GM21447 (cell line): ENCODE measurements at regions not wholly inside any gene's neighbourhood (a gene's known extent, or its start where the extent isn't known, plus 50 kb on each side); places are given as distances from the start of the nearest gene placed in this dataset.
"Not testable (repeated sequence)": the region's sequence is repeated elsewhere in the genome, so short reads cannot be mapped to it uniquely, and the experiment has no call there.

Experiments used
- ATAC-seq: cut with Tn5 transposase; IDR thresholded peaks from one replicate; pipeline ENCODE4 v1.9.1; 2021; ENCODE audit not compliant: unreplicated experiment

DNA sequence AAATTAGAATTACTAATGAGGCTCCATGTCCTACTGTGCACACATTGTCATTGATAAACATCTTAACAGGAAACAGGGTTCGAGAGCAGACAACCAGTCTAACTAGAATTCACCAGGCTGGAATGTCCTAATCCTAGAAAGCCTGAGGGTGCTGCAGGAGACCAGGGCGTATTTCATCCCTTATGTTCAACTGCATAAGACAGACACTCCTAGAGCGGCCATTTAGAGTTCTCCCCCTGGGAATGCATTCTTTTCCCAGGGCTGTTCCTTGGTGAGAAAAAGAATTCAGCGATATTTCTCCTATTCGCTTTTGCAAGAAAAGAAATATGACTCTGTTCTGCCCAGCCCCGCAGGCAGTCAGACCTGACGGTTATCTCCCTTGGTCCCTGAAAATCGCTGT, 486.0 kb downstream of the REEP3 start:
- ATAC-seq: no peak

DNA sequence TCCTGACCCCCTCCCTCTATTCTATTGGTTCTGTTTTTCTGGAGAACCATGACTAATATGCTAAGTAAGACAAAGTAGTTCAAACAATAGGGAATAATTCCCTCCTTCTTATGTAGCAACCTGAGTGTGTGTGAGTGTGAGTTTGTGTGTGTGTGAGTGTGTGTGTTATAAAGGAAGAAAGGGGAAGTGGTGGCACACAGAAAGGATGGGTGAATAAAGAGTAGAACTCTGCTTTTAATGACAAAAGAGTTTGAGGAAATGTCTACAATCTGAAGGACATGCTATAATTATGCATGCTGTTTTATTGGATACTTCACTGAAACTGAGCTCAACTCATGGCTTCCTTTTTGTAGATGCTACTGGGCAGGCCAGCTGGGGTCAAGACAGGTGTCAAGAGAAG, 489.5 kb downstream of the REEP3 start:
- ATAC-seq: no peak

DNA sequence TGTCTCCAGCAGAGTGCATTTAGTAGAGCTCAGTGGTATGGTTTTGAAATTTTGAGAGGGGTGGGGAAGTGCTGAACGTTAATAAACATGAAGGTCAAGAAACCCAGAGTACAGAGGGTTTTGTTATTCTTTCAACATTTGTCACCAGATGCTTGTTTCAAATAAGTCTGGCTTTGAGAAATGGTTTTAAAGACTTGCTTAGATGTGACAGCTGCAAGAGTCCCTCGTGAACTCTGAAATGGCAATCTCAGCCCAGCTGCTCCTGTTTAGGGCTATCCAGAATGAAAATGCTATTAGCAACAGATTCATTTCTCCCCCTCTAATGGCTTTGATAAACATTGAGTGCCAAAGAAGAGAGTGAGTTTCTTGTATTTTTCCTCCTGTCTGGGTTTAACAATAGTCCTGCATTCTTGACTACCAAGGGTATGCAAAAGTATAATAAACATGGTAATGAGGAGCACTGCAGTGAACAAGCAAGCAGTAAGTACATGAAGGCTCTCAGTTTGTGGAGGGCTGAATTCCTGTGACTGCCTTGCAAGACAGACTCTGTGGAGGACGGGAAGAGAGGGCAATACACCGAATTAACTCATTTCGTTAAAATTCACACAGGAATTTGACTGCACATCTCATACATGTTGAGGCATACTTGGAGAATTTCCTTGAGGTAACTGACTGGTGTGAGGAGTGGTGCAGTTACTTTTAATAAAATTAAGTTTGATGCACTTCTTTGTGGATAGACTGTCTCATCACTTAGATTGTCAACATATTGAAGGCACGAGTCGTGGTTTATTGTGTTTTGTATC, 490.9 kb downstream of the REEP3 start:
- no peak for ATAC-seq

DNA sequence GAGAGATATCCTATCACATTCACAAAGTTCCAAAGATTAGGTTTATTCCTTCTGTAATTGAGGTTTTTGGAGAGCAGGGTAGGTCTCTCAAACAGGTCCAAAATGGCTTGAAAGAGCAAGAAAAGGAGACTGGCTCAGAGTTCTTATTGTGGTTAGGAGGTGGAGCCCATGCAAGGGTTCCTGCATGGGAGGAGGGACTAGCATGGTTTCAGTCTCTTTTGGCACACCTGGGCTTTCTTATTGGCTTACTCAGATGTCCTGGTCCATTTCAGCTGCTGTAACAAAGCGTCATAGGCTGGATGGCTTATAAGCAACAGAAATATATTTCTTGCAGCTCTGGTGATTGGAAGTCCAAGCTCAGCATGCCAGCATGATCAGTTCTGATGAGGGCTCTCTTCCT, 493.1 kb downstream of the REEP3 start:
- no peak for ATAC-seq

DNA sequence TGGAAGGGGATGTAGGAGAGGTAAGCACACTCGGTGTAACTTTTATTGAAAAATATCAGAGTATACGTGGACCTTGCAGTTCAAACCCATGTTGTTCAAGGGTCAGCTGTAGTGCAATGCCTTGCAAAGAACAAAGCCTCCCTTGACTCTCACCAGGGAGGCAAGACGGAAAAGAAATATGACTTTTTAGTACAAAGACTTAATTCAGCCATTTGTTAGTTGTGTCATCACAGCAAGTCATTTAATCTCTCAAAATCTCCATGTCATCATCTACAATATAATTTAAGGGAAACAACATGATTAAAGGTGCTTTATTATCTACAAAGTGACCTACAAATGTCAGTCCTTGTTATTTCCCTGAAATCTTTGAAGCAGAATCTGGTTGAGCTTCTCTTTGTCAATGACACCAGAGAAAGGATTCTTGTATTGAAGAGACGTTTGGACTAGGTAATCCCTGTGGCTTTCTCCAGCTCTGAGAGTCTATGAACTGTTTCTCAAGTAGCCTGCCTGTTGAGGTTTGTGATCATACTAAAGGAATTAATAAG, 502.8 kb downstream of the REEP3 start:
- ATAC-seq: no peak

DNA sequence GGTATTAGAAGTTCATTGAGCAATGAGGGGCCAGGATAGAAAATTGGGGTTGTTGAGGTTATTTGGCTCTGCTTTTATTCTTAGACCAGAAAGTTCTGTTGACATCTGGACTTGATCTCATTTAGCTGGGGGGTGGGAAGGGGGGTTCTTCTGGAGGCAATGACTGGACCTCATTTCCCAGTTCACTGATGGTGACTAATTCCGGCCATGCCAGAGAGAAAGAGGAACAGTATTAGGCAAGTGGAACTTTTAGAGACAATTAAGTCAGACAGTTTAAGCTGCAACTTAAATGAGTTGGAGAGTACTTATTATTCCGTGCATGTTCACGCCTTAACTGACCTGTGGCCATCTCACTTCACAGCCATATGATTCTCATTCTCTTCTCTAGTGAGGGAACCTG, 512.5 kb downstream of the REEP3 start:
- no peak for ATAC-seq

DNA sequence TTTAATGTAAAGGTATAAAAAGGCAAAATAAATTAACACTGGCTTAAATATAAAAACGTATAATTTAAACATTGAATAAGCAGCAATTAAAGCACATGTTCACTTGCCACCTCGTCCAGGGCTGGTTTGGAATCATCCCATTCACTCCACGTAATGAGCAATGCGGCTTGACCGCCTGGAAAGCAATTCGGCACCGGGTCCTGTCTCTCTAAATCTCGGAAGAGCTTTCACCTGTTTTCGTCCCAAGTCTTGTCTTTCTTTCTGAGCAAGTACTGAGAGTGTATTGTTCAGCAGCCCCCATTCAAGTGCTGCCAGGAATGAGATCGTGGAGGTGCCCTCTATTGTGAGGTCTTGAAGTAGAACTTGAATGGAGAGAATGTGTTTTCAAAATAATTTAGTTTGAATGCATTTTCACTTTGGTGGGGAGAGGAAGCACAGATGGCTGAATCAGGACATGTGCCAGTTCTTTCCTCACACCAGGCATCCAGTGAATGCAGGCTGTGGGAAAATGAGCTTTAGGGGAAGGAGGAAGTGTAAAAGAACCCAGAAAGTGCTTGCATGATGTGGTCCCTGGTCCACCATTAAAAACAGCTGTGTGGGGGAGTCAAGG, 515.2 kb downstream of the REEP3 start:
- ATAC-seq: no peak

DNA sequence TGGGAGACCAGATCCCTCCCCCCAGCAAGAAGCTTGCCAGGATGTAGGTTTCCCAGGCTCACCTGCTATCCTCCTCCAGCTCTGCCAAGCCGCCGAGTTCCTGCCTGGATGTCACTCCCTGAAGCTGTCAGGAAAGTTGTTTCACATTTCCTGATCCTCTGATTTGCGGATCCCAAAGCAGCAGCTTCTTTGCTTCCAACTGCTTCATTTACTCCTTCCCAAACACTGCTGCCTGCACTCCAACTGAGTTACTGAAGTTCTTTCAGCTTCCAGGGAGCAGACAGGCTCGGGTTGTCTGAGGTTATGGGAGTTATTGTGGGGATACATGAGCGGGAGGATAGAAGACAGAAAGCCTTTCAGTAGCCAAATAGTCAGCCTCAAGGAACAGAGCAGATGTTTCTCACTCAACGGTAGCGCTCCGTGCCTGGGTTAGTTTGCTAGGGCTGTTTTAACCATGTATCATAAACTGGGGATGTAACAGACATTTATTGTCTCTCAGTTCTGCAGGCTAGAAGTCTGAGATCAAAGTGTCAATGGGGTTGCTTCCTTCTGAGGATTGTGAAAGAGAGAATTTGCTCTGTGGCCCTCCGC, 516.0 kb downstream of the REEP3 start:
- no peak for ATAC-seq

DNA sequence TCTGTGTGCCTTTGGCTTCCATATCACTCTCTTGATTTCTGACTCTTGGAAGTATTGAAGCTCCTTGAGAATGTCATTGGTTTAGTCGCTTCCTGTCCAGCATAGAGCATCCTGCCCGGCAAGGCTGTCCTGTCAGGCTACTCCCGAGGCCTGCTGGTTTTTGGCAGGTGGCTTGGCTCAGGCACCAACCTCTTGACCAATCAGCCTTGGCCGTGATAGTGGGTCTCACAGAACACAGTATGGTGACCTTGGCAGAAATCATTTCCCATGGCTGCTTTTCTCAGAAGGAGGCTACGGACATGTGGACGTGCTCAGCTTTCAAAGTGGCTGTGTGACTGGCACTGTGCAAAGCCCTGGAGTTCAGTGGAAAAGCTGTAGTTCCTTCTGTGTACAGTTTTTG, 516.9 kb downstream of the REEP3 start:
- no peak for ATAC-seq

DNA sequence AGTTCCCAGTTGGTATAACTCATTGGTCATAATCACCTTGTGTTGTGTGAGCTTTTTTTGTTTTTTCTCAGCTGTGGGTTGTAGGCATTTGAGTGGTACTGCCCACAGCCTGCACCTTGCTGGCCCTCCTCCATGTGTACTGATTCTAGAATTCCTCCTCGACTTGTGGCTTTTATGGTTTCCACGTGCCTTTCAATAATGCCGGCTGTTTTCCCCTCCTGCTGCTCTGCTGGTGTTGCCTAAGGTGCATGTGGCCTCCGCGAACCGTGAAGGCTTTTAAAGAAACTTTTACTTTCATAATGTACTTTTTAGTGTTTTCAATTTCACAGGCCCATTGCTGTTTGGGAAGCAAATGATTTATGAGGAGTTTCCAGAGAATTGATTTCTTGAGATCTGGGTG, 518.0 kb downstream of the REEP3 start:
- ATAC-seq: no peak

DNA sequence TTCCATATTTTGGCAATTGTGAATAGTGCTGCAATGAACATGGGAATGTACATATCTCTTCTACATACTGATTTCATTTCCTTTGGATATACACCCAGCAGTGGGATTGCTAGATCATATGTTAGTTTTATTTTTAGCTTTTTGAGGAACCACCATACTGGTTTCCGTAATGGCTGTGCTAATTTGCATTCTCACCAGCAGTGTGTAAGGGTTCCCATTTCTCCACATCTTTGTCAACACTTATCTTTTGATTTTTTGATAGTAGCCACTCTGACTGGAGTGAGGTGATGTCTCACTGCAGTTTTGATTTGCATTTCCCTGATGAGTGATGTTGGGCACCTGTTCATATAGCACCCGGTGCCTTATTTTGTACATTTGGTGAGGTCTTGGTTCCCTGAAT, 519.6 kb downstream of the REEP3 start:
- ATAC-seq: peak; percentile 7

DNA sequence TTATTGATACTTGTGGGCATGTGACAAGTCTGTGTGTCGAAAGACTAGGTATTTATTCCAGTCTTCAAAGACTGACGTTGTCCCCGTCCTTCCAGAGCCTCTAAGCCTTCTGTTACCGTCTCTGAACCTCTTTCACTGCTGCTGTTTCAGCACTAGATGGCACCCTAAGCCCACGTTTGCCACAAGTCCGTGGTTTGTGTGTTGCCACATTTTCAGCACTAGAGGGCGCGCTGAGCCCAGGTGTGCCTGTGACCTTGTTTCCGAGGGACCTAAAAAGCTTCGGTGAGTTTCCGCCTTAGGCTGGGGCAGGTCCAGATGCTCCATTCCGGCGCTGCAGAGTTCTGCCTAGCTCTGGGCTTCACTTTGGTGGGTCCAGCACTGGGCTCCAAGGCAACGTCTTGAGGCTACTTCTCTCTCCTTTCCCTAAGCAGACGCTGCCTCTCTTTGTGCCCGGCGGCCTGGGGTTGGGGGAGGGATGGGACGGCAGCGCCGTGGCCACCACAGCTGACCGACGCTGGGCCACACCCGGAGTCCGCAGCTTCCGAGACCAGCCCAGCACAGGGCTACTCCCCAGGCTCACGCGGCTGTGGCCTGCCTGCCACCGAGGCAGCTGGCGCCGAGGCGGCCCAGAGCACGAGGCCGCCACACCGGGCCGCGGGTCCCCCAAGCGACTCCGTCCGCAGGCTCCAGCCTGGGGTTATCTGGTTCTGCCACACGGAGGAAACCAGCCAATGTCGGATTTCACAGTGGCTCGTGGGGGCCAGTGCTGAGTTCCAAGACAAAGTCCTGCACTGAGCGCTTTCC, 520.2 kb downstream of the REEP3 start:
- ATAC-seq: peak; percentile 92

DNA sequence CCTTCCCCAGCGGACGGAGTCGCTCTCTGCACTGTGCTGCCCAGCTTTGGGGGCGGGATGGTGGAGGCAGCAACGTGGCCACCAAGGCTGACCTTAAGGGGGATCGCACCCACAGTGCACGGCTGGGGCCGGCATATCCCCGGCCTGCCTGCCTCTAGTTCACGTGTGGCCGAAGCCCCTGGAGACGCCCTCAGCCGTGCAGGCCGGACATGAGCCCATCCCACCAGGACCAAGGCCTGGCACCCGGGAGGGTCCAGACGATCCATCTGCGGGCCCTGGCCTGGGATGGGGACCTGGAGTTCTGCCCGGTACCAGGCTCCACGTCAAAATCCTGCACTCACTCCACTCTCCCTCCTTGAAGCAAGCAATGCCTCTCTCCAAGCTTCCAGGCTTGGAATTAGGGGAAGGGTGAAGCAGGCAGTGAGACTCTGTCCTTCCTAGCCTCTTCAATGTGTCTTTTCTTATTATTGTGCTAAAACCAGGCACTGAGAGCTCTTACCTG, 520.8 kb downstream of the REEP3 start:
- no peak for ATAC-seq

DNA sequence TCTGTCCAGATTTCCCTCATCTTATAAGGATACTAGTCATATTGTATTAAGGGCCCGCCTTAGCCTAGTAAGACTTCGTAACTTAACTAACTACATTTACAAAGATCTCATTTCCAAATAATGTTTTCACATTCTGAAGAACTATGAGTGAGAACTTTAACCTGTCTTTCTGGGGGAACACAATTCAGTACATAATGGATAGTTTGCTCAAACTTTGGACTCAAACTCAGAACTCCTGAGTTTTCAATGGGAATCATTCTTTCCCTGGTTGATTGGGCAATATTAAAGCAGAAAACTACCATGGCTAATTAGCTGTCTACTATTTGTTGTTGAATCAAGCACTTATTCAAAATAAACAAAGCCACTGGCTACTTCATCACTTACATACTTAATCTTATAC, 522.9 kb downstream of the REEP3 start:
- ATAC-seq: no peak

DNA sequence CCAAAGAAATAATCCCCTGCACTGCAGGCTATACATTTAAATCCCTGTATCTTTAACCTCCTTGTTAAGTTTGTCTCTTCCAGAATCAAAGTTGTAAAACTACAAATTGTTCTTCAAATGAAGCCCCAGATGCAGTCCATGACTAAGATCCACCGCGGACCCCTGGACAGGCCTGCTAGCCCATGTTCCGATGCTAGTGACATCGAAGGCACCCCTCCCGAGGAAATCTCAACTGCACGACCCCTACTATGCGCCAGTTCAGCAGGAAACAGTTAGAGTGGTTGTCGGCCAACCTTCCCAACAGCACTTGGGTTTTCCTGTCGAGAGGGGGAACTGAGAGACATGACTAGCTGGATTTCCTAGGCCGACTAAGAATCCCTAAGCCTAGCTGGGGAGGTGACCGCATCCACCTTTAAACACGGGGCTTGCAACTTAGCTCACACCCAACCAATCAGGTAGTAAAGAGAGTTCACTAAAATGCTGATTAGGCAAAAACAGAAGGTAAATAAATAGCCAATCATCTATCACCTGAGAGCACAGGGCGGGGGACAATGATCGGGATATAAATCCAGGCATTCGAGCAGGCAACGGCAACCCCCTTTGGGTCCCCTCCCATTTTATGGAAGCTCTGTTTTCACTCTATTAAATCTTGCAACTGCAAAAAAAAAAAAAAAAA, 523.9 kb downstream of the REEP3 start:
- not testable (repeated sequence) for ATAC-seq

DNA sequence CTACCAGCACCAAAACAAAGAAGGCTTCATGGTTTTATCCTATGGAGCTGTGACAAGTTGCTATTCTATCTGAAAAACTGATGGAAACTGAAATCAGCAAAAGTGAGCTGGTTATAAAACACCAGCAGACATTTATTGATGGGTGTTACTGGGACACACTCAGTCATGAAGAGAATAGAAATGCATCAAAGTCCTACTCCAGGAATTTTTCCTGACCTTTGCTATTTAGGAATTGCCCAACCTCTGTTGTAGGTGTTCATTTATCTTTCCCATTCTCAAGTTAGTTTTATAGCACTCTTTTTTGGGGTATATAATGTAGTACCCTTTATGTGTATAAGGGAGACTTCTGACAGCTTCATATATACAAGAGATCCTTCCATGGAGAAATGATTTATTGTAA, 533.2 kb downstream of the REEP3 start:
- ATAC-seq: no peak

DNA sequence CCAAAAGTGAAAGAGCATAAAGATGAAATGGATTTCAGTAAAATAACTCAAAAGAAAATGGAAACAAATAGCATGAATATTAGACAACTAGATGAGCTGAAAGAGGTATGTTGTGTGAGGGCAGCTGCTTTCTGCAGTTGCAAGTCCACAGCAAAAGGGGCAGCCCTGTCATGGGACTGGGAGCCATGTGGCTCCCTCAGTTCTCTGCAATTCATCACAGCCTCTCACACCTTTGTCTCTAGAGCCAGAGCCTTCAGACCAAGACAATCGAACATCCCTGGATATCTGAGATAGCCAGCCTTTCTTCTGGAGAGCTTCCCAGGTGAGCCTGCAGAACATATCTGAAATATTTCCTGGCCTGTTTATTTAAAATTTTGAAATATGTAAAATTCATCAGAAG, 538.7 kb downstream of the REEP3 start:
- no peak for ATAC-seq

DNA sequence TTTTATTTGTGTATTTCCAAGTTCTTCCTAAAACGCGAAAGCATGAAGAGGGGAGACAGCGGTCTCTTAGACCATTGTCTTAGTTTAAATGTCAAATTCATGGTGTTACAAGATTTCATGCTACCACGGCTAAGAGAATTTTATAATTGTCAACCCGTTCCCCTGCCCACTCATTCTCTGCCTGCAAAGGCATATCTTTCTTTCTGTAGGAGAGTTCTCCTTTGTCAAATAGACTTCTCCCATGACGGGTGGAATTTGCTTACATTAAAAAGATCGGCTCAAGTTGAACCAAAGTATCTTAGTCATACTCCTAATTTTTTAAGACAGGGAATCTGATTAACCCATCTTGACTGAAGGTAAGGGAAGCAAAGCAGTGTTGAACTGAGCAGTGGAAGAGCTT, 539.2 kb downstream of the REEP3 start:
- ATAC-seq: no peak

DNA sequence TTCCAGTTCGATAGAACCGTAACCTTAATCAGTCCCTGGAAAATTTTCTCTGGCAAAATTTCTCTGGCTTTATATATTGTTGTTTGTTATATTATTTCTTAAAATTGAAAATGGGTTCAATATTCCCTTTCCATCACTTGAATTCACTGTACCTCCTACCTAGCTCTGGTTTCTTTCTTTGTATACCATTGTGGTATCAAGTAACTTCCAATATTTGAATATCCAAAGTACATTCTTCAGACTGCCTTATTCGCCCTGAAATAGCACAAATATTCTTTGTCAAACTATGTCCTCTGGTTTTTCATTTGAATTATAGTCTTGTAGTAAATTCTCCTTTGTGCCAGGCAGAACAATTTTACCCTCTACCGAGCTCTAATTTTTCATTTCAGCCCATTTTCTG, 541.6 kb downstream of the REEP3 start:
- no peak for ATAC-seq

DNA sequence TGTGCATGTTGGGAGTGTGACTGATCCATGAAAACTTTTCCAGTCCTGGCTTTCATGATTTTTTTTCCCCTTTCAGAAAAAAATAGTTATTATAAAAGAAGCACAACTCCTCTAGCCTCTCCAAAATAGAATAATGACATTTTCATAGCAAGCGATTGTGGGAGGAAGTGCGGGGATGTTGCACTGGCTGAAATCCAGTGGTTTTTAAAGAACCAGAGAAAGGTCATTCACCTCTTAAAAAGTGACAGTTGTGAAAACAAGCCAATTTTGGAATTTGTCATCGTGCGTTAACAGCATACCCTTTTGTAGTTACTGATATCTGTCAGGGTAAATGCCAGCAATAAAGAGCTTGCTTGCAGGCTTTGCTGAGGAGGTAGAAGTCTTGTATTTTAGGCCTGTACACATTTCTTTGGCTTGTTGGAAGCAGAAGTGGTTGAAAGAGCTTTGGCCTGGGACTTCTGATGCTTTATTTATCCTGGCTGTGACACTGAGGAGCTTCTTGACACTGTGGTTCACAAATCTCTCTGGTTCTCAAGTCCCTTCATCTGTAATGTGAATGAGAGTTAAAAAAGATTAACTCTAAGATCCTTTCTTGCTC, 545.9 kb downstream of the REEP3 start:
- no peak for ATAC-seq
